ENCODE measurements at regions not wholly inside any gene's neighbourhood (a gene's known extent, or its start where the extent isn't known, plus 50 kb on each side); places are given as distances from the start of the nearest gene placed in this dataset.

DNA sequence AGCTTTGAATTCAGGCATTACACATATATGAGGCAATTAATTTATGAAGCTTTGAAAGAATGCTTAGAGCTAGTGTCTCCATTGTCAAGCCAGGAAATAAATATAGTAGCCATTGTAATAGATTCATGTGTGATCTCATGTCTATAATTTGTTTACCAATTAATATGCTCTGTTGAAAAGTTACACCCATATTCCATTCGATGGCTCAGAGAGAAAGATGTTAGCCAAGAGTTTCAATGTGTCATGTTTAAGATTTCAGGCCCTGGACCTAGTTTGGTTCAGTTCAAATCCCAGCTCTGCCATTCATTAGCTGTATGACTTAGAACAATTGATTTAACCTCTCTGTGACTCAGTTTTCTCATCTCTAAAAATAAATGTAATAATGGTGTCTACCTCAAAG, 263.3 kb downstream of the SNCA start:
- no peak for TF ChIP-seq CTCF (conservative IDR thresholded peaks at IDR 0.05)
- TF ChIP-seq EZH2 (IDR thresholded peaks at IDR 0.05; ENCODE audit: low read depth) = no peak
